NB4 (cell line): ENCODE measurements at regions not wholly inside any gene's neighbourhood (a gene's known extent, or its start where the extent isn't known, plus 50 kb on each side); places are given as distances from the start of the nearest gene placed in this dataset.

ENCODE experiments used
- CTCF ChIP-seq: IDR thresholded peaks from one replicate; pipeline ENCODE4 v1.5.1; 2012; ENCODE audit warnings: low read depth, low read length
- MAX ChIP-seq: IDR thresholded peaks from 2 replicates; pipeline ENCODE4 v1.6.1; 2011; ENCODE audit warnings: low read depth, low read length
- MYC ChIP-seq: IDR thresholded peaks from 2 replicates; pipeline ENCODE4 v1.6.1; 2011; ENCODE audit warnings: low read depth, low read length
- POLR2A ChIP-seq: IDR thresholded peaks from 2 replicates; pipeline ENCODE4 v1.6.1; 2011; ENCODE audit warnings: mild to moderate bottlenecking; ENCODE audit not compliant: insufficient read length; ENCODE audit errors: extremely low read depth

- TF ChIP-seq POLR2A, result no peak
- TF ChIP-seq MAX, result no peak
- no peak for TF ChIP-seq CTCF
- no peak for TF ChIP-seq MYC
Observed at GRCh38 chr1:167165219-167165618, 55.5 kb upstream of the POU2F1 start.
